MM.1S (cell line): ENCODE measurements at regions not wholly inside any gene's neighbourhood (a gene's known extent, or its start where the extent isn't known, plus 50 kb on each side); places are given as distances from the start of the nearest gene placed in this dataset.

Source experiments
- DNase-seq: peaks from one replicate; pipeline ENCODE4 v3.0.0-alpha.2; 2015
- H2AFZ ChIP-seq: fragments of 300-600 bp; sonication (generic); 2 replicates; pipeline ENCODE4 v1.6.0; 2016; ENCODE audit warnings: antibody characterized with exemption, low read length
- H3F3A ChIP-seq: fragments of 300-600 bp; sonication (generic); 2 replicates; pipeline ENCODE4 v1.6.1; 2016; ENCODE audit warnings: mild to moderate bottlenecking, antibody characterized with exemption, low read length, moderate library complexity, mixed read lengths; ENCODE audit not compliant: insufficient read depth
- H3K27ac ChIP-seq: fragments of 300-600 bp; sonication (generic); 2 replicates; pipeline ENCODE4 v1.5.1; 2016; ENCODE audit warnings: mild to moderate bottlenecking, low read length
- H3K27me3 ChIP-seq: fragments of 300-600 bp; sonication (generic); replicated peaks from 2 replicates; pipeline ENCODE4 v1.6.0; 2016; ENCODE audit warnings: low read length; ENCODE audit not compliant: insufficient read depth
- H3K36me3 ChIP-seq: fragments of 300-600 bp; sonication (generic); replicated peaks from 2 replicates; pipeline ENCODE4 v1.6.1; 2016; ENCODE audit warnings: mild to moderate bottlenecking, low read length, mixed read lengths; ENCODE audit not compliant: insufficient read depth
- H3K4me1 ChIP-seq: fragments of 300-600 bp; sonication (generic); 2 replicates; pipeline ENCODE4 v1.6.1; 2016; ENCODE audit warnings: low read length, mixed read lengths
- H3K4me2 ChIP-seq: fragments of 300-600 bp; sonication (generic); 2 replicates; pipeline ENCODE4 v1.6.0; 2016; ENCODE audit warnings: low read depth, low read length
- H3K4me3 ChIP-seq: fragments of 300-600 bp; sonication (generic); 2 replicates; pipeline ENCODE4 v1.5.1; 2016; ENCODE audit warnings: low read length, mixed read lengths
- H3K79me2 ChIP-seq: fragments of 300-600 bp; sonication (generic); 2 replicates; pipeline ENCODE4 v1.6.1; 2016; ENCODE audit warnings: mixed run types, low read length, mixed read lengths
- H3K9ac ChIP-seq: fragments of 300-600 bp; sonication (generic); 2 replicates; pipeline ENCODE4 v1.6.1; 2016; ENCODE audit warnings: low read length, mixed read lengths
- H3K9me2 ChIP-seq: fragments of 300-600 bp; sonication (generic); replicated peaks from 2 replicates; pipeline ENCODE4 v1.6.1; 2016; ENCODE audit warnings: mild to moderate bottlenecking, low read length, mixed read lengths; ENCODE audit not compliant: insufficient read depth
- H3K9me3 ChIP-seq: fragments of 300-600 bp; sonication (generic); replicated peaks from 2 replicates; pipeline ENCODE4 v1.6.1; 2016; ENCODE audit warnings: mild to moderate bottlenecking, low read length, mixed read lengths; ENCODE audit not compliant: insufficient read depth
- H4K20me1 ChIP-seq: fragments of 300-600 bp; sonication (generic); 2 replicates; pipeline ENCODE4 v1.6.1; 2016; ENCODE audit warnings: mild to moderate bottlenecking, low read length, moderate library complexity, mixed read lengths; ENCODE audit not compliant: insufficient read depth
- CTCF ChIP-seq: fragments of 300-600 bp; sonication (generic); IDR thresholded peaks from 2 replicates; pipeline ENCODE4 v1.5.1; 2016; ENCODE audit warnings: antibody characterized with exemption, low read length, mixed read lengths
- EZH2 ChIP-seq: fragments of 300-600 bp; sonication (generic); optimal IDR thresholded peaks from 2 replicates; pipeline ENCODE3; 2017; ENCODE audit warnings: low read depth, mild to moderate bottlenecking, antibody characterized with exemption, low read length, mixed read lengths
- EZH2phosphoT487 ChIP-seq: fragments of 300-600 bp; sonication (generic); IDR thresholded peaks from 2 replicates; pipeline ENCODE4 v1.6.1; 2018; ENCODE audit warnings: antibody characterized with exemption, low read length

DNA sequence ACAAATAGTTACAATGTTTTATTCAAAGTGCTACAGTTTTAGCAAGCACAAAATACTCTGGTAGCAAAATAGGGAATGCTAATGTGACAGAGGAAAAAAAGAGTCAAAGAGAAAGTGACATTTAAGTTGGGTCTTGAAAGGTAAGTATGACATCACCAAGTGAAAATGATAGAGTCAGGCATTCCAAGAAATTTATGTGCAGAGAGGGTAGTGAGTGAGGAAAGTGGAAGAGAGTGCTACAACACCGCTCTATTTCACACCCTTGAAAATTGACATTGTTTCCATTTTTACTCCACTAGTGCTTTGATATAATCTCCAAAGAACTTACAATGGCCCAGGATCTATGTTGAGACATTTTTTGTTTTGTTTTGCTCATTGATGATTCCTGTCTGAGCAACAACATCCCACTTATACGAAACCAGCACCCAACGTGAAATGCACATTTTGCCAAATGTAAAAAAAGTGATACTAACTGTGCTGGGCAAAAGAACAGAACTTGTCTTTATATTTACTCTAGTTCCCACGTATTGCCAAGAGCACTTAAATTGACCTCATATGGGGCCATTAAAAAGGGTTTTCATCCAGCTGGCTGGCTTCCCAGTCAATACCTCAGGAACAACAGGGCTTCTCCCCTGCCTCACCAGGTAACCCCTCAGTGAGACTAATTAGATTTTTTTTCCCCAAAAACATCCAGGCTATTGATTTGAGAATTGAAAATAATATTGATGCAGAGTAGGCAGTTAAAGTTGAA, 206.3 kb upstream of the NR5A2 start:
- Histone ChIP-seq H3K9me2 (no peaks in the 10 kb centered on the region), H3K27ac (no peak overlapping the region), H3F3A (no peaks in the 10 kb centered on the region), H3K4me2 (no peak overlapping the region), H3K79me2 (no peaks in the 10 kb centered on the region), H4K20me1 (no peaks in the 10 kb centered on the region), H3K4me1 (no peaks in the 10 kb centered on the region), H3K27me3 (no peaks in the 10 kb centered on the region), H2AFZ (no peak overlapping the region), H3K4me3 (no peak overlapping the region), H3K36me3 (no peaks in the 10 kb centered on the region), H3K9ac (no peak overlapping the region), H3K9me3 (no peaks in the 10 kb centered on the region)
- TF ChIP-seq CTCF (no peak), EZH2 (no peak), EZH2phosphoT487 (no peak)
- no peak for DNase-seq

GRCh38 chr1:199832451-199832850, 195.1 kb upstream of the NR5A2 start:
- no peaks in the 10 kb centered on the region for H3K9me3 ChIP-seq

GRCh38 chr1:199834711-199835110, 192.8 kb upstream of the NR5A2 start:
- no peaks in the 10 kb centered on the region for H3F3A ChIP-seq

More at GRCh38 chr1:199832451-199832850, 195.1 kb upstream of the NR5A2 start:
- no peak for TF ChIP-seq EZH2phosphoT487
- no peak for TF ChIP-seq CTCF
- no peak for TF ChIP-seq EZH2
- H3K4me1 ChIP-seq = no peaks in the 10 kb centered on the region
- no peaks in the 10 kb centered on the region for H3K79me2 ChIP-seq
- H3K27me3 ChIP-seq = no peaks in the 10 kb centered on the region
- H3K4me2 ChIP-seq = no peak overlapping the region
- H3K36me3 ChIP-seq = no peaks in the 10 kb centered on the region
- H3K9me2 ChIP-seq = no peaks in the 10 kb centered on the region
- H3F3A ChIP-seq = no peaks in the 10 kb centered on the region
- H3K9ac ChIP-seq = no peak overlapping the region
- H3K4me3 ChIP-seq = no peak overlapping the region
- no peak for DNase-seq
- no peak overlapping the region for H3K27ac ChIP-seq
- H2AFZ ChIP-seq = no peak overlapping the region
- no peaks in the 10 kb centered on the region for H4K20me1 ChIP-seq

More at GRCh38 chr1:199834711-199835110, 192.8 kb upstream of the NR5A2 start:
- no peak for DNase-seq
- Histone ChIP-seq H3K9ac (no peak overlapping the region), H3K79me2 (no peaks in the 10 kb centered on the region), H3K4me3 (no peak overlapping the region), H3K4me2 (no peak overlapping the region), H2AFZ (no peak overlapping the region), H3K36me3 (no peaks in the 10 kb centered on the region), H3K27ac (no peak overlapping the region), H3K4me1 (no peaks in the 10 kb centered on the region), H4K20me1 (no peaks in the 10 kb centered on the region), H3K27me3 (no peaks in the 10 kb centered on the region), H3K9me2 (no peaks in the 10 kb centered on the region), H3K9me3 (no peaks in the 10 kb centered on the region)
- TF ChIP-seq CTCF (no peak), EZH2phosphoT487 (no peak), EZH2 (no peak)
